GM12874 (cell line): ENCODE measurements at regions not wholly inside any gene's neighbourhood (a gene's known extent, or its start where the extent isn't known, plus 50 kb on each side); places are given as distances from the start of the nearest gene placed in this dataset.

Source experiments
- TF ChIP-seq, protein P1 (sequence below): IDR thresholded peaks from 2 replicates; pipeline ENCODE4 v1.5.1; 2011; ENCODE audit warnings: low read depth, mild to moderate bottlenecking, control low read depth, low read length, moderate library complexity; ENCODE audit not compliant: insufficient read depth

- TF ChIP-seq, protein P1, sequence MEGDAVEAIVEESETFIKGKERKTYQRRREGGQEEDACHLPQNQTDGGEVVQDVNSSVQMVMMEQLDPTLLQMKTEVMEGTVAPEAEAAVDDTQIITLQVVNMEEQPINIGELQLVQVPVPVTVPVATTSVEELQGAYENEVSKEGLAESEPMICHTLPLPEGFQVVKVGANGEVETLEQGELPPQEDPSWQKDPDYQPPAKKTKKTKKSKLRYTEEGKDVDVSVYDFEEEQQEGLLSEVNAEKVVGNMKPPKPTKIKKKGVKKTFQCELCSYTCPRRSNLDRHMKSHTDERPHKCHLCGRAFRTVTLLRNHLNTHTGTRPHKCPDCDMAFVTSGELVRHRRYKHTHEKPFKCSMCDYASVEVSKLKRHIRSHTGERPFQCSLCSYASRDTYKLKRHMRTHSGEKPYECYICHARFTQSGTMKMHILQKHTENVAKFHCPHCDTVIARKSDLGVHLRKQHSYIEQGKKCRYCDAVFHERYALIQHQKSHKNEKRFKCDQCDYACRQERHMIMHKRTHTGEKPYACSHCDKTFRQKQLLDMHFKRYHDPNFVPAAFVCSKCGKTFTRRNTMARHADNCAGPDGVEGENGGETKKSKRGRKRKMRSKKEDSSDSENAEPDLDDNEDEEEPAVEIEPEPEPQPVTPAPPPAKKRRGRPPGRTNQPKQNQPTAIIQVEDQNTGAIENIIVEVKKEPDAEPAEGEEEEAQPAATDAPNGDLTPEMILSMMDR: no peak
Observed at GRCh38 chr15:93706495-93707292, 524.7 kb upstream of the MCTP2 start.

GRCh38 chr15:93705753-93706455 lies 525.5 kb upstream of the MCTP2 start:
- TF ChIP-seq, protein P1: no peak

DNA sequence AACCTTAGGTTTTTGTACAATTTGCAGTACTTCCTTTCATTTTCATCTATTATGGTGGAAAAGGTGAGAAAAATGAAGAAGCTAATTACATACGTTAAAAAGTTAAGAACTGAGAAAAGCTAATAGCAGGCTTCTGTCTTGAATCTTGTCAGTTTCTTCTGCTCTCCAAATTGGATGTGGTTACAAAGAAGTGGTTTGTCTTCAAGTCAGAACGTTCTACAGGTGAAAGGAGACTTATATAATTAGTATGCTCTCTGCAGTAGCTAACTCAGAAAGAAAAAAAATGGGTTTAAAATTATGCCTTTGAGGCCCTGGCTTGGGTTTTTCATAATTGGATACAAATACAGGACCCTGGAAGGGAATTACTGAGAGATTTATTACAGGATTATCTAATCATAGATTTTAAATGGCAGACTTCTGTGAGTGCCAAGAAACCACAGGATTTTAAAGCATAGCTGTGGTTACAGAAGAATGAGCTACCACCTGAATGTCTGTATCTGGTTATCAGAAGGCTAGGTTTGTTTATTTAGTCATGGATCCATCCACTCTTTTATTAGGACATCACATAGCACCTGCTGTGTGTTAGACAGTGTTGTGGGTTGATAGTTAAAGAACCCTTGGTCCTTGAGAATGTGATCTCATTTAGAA lies 528.1 kb upstream of the MCTP2 start:
- TF ChIP-seq, protein P1: no peak

DNA sequence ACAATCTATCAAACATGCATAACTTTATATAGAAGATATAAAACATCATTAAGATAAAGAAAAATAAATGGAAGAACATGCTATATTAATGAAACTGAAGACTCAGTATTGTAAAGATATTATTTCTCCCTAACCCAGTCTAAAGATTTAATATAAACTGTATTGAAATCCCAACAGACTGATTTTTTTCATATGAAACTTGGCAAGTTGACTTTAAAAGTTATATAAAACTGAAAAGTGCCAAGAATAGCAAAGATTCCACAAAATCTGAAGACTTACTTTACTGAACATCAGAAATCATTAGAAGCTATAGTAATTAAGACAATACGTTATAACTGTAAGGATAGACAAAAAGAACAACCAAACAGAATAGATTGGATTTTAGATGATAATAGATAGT lies 531.3 kb upstream of the MCTP2 start:
- TF ChIP-seq, protein P1: no peak

GRCh38 chr15:93694033-93694432 lies 537.3 kb upstream of the MCTP2 start:
- TF ChIP-seq, protein P1: no peak

DNA sequence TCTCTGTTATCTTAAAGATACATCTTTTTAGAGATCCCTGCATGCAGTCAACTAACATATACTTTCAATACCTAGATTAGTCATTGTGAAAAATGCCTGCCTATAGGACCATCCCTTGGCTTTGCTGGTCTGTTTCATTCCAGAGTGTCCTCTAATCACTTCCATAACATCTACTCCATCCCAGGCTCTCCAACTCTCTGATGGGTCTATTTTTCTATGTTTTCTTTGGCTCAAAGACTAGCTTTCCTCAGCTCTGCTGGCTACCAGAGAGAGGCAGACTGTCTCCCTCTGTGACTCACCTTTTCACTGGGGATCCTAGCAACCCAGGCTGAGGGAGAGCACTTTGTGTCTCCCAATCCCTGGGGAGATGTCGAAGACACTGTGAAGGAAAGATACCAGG lies 547.7 kb upstream of the MCTP2 start:
- TF ChIP-seq, protein P1: no peak

GRCh38 chr15:93671387-93671943 lies 559.9 kb upstream of the MCTP2 start:
- TF ChIP-seq, protein P1: no peak
